Inferior parietal cortex (tissue), 1 donor: ENCODE measurements at regions not wholly inside any gene's neighbourhood (a gene's known extent, or its start where the extent isn't known, plus 50 kb on each side); places are given as distances from the start of the nearest gene placed in this dataset.

Experiments used
- DNase-seq: peaks from one replicate; pipeline ENCODE4 v3.0.0-alpha.2; 2016; ENCODE audit errors: extremely low spot score

GRCh38 chr12:4134448-4135263 is 138.9 kb upstream of the CCND2 start:
- DNase-seq, result no peak

DNA sequence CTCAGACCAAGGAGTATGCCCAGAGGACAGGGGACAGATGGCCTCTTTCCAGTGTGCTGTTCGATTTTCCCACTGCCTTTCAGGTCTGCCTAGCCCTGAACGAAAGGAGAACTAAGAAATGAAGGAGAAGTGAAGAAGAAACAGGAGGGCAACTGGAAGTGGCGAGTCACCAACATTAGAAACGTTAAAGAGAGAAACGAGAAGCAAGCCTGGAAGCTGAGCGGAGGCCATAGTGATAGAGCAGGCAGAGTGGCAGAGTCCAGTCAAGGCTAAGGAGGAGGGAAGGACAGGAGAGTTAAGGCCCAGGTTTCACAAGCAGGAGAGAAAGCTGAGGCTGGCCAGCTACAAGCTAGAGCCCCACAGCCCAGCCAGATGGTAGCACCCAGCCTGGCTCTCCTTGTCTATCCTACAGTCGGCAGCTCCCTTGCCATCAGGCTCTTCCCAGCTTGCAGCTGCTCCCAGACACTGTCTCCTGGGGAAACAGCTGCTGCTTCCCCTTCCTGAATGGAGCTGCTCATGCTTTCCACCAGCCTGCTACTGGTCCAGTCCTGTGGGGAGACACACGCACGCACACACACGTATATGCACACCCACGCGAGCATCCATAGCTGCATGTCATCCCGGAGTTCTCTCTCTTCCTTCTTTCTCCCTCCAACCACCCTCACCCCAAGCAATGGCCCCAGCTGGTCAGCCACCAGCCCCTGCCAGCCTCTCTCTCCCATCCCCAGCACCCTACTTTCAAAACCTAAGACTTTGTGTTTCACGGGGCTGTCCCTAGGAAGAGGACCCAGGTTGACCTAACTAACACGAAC is 139.7 kb upstream of the CCND2 start:
- DNase-seq, result no peak

- no peak for DNase-seq
Observed at GRCh38 chr12:4133029-4133428, 140.5 kb upstream of the CCND2 start.

DNA sequence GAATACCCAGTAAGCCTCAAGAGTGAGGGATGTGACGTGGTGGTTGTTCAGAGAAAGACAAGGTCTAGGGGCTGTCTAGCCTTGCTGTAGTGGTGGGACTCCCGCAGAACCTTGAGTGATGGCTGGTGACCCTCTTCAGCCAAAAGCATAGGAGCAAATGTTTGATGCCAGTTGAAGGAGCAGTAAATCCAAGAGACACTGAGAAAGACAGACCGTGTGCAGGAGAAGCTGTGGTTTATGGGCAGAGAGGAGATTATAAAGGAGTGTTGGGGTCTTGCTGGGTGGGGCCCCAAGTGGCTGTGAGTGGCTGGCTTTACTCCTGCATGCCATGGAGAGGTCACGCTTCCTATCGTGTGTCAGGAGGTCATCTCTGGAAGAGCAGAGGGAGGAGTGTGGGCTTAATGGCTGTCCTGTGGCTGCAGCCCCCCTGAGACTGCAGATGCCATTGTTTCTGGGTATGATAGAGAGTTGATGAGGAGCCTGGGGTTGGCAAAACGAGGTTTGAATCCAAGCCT is 152.0 kb upstream of the CCND2 start:
- DNase-seq, result no peak

DNA sequence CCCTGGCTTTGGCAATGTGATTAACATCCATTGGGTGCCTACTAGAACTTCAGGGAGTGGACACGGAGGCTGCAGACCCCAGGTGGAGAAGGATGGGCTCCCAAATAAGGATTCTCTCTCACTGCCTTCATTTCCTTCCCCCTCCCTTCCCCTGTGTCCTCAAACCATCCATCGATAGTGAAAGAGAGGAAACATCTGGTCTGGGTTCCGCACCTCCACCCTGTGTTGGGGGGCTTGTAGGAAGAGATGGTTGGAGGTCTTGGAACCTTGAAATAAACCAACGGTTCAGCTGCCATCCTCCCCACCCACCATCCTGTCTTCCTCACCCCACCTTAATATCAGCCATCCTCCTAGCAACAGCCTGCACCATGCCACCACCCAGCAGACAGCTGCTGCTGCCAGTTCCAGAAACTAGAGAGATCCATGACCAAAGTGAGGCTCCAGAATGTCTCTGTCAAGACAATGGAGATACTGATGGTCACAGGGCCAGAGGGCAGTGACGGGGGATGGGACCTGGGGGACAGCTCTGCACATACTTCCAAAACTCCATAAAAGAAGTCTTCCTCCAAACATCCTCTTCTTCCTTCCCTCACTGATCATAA is 153.1 kb upstream of the CCND2 start:
- no peak for DNase-seq

- DNase-seq, result no peak
Observed at GRCh38 chr12:4119157-4119761, 154.3 kb upstream of the CCND2 start.

- DNase-seq, result no peak
Observed at GRCh38 chr12:4118601-4119156, 154.9 kb upstream of the CCND2 start.

DNA sequence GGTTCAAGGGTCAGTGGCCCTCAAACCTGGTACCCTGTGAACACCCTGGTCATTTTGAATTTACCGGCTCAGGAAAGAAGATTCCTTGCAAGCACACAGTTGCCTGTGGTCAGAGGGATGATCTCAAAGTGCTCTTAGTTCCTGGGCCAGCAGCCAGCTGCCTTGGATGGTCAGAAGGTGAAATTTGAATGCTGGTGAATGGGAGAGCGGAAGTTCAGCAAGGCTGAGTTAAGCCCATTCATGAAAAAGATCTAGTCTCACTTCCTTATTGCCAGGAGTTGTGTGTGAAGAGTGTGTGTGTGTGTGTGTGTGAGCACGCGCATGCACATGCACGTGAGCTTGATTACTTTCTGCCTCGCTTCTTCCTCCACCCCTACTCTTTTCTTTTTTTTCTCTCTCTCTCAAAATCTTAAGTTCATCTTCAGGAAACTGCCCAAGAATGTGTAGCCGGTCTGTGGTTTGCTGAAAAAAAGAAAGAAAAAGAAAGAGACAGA is 155.5 kb upstream of the CCND2 start:
- DNase-seq, result no peak

DNA sequence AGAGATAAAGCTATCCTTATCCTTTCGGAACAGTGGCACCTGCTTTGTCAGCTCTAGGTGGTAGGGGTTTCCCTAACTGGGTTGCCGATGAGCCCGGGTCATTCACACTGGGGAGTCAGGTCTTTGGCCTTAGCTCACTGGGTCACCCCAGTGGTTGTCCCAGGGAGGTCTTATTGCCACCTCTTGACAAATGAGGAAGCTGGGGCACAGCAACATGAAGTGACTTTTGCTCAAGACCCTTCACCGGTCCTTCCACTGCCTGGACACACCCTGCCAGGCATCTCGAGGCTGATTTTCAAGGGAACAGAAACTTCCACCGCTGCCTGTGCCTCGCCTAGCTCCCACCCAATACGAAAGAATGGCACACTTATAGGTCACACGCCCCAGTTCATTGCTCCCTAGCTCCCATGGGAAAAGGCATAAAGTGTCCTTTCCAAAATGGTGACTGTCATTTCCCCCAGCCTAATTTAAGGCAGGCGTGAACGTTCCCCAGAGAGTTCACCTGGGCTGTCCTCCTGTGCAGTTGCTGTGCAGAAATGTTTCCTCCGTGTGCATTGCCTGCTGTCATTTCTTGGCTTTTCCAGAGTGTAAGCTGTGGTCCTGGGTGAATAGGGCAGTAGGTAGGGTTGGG is 156.1 kb upstream of the CCND2 start:
- DNase-seq, result no peak

DNA sequence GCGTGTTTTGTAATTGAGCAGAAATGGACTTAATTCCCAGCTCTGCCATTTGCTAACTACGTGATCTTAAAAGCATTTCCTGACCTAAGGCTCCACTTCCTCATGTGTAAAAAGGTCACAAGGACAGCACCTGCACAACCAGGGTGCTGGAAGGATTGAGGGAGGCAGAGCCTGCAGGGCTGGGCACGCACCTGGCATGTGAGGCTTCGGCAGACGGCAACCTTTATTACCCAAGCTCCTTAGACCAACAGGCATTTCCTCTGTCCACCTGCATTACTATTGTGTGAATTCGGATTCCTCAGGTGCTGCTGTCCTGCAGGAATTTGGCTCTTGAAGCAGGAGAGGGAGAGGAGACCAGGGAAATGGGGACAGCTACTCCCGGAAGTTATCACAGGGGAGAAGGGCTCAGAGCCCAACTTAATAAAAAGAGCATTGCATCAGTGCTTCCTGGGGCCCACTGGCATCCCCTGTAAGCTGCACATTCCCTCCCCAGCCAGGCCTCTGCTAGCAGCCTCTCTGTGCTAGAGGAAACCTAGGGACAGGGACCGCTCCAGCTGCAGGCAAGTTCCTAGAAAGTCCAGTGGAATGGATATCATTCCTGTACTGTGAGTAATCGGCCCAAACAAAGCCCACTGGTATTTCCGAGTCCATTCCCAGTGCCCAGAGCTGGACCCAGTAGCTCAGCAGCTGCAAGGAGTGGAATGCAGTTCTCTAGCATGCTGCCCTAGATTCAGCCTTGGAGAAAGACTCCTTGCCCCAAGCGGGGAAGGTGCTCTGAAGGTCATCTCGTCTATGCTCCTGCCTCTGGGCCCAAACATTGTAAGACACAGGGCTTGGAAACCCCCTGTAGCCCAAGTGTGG is 157.1 kb upstream of the CCND2 start:
- DNase-seq, result no peak

DNA sequence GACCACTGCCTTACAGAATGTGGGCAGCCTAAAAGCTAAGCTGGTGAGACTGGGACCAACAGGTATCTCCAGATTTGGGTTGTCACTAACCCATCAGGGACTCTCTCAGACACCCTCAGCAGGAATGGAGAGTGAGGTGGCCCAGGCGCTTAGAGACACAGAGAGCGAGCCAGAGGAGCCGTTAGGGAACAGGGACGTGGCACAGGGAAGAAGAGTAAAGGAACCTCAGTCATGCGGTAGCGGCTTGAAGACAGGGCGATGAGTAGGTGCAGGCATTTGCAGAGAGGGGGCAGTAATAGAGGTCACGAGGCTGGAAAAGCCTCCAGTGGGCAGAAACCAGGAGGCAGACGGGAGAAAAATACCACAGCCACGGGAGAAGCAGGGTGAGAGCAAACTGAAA is 158.0 kb upstream of the CCND2 start:
- no peak for DNase-seq

- no peak for DNase-seq
Observed at GRCh38 chr12:4114986-4115385, 158.6 kb upstream of the CCND2 start.

GRCh38 chr12:4112734-4113325 is 160.7 kb upstream of the CCND2 start:
- DNase-seq, result no peak

GRCh38 chr12:4112290-4112689 is 161.3 kb upstream of the CCND2 start:
- no peak for DNase-seq

DNA sequence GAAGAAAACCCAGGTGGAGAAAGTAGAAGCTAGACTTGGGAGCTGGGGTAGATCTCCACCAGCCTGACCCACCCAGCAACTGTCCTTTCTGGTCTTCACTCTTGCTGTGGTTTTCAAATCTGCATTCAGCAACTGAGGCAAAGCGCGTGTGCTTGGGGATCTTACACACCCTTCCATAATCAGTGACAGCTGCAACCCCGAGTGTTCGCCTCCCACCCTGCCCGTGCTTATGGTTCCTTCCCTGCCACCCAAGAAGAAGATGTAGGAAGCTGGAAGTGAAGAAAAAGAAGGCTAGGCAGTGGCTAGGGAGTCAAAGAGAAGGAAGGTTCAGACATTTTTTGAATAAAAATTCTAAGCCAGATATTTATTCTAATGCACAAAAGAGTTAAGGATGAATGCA is 162.6 kb upstream of the CCND2 start:
- no peak for DNase-seq

DNA sequence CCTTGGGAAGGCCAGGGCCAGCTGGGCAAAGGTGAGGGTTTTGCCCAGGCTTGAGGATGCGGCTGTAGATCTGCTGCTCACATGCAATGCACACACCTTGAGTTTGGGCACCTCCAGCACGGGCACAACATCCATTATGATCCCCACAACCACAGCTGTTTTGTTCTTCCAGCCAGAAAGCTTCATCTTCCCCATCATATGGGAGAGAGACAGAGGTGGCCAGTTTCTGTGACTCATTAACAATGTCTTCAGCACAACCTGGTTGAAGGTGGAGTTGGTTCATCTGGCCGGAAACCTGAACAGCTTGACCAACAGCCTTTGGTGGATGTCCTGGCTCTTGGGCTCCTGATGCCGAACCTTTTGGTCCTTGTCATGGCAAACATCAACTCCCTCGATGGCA is 163.7 kb upstream of the CCND2 start:
- DNase-seq, result no peak

DNA sequence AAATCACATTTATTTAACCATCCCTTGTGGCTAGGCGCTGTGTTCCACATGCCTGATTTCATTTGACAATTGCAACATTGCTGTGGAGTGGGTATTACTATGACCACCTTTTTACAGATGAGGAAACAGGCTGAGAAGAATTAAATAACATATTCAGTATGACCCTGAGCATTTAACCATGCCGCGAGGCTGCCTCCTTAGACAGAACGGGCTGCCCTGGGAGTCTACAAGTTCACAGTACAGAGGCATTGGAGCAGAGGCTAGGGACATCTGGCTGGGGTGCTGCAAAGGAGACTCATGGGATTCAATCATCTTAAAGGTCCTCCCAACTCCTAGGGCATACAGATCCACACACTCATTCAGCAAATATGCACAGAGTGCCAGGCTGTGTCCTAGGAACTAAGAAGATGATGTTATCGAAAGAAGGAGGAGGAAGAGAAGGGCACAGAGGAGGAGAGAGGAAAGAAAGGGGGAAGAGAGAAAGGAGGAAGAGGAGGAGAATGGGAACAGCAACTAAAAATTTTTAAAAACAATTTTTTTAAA is 164.7 kb upstream of the CCND2 start:
- DNase-seq, result no peak

DNA sequence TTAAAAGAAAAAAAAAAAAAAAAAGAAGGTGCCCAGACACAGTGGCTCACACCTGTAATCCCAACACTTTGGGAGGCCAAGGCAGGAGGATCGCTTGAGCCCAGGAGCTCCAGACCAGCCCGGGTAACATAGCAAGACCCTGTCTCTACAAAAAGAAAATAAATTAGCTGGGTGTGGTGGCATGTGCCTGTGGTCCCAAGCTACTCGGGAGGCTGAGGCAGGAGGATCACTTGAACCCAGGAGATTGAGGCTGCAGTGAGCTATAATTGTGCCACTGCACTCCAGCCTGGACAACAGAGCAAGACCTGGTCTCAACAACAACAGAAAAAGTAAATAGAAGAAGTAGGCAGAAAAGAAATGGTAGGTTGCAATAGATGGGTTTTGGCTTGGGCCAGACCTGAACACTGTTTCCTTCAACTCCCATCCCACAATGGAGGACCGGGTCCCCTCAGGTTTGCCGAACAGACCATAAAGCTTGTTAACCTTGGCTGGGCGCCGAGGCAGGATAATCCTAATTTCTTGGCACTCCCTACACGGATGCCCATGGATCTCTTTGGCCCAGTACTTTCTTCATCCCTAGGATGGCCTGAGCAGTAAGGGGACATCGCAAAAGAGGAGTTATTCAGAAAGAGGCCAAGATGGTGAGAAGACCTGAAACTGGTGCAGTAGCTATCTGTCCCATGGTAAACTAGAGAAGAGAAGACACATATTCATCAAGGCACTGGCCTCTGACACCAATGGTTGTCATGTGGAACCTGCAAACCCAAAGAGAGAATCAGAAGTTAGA is 165.5 kb upstream of the CCND2 start:
- no peak for DNase-seq

GRCh38 chr12:4107436-4107878 is 166.1 kb upstream of the CCND2 start:
- peak; percentile 20 for DNase-seq
